ENCODE measurements at regions not wholly inside any gene's neighbourhood (a gene's known extent, or its start where the extent isn't known, plus 50 kb on each side); places are given as distances from the start of the nearest gene placed in this dataset.

GRCh38 chr3:177308286-177308685, 111.0 kb upstream of the TBL1XR1 start:
- TF ChIP-seq CTCF (IDR thresholded peaks at IDR 0.05) (no peak), POLR2A (IDR thresholded peaks at IDR 0.05) (no peak)

Data from breast epithelium (tissue), 3 donors.